ELR (cell line): ENCODE measurements at regions not wholly inside any gene's neighbourhood (a gene's known extent, or its start where the extent isn't known, plus 50 kb on each side); places are given as distances from the start of the nearest gene placed in this dataset.
"Not testable (repeated sequence)": the region's sequence is repeated elsewhere in the genome, so short reads cannot be mapped to it uniquely, and the experiment has no call there.

ENCODE experiments used
- DNase-seq: peaks from one replicate; pipeline ENCODE4 v3.0.0-alpha.2; 2015; ENCODE audit warnings: low read depth

DNA sequence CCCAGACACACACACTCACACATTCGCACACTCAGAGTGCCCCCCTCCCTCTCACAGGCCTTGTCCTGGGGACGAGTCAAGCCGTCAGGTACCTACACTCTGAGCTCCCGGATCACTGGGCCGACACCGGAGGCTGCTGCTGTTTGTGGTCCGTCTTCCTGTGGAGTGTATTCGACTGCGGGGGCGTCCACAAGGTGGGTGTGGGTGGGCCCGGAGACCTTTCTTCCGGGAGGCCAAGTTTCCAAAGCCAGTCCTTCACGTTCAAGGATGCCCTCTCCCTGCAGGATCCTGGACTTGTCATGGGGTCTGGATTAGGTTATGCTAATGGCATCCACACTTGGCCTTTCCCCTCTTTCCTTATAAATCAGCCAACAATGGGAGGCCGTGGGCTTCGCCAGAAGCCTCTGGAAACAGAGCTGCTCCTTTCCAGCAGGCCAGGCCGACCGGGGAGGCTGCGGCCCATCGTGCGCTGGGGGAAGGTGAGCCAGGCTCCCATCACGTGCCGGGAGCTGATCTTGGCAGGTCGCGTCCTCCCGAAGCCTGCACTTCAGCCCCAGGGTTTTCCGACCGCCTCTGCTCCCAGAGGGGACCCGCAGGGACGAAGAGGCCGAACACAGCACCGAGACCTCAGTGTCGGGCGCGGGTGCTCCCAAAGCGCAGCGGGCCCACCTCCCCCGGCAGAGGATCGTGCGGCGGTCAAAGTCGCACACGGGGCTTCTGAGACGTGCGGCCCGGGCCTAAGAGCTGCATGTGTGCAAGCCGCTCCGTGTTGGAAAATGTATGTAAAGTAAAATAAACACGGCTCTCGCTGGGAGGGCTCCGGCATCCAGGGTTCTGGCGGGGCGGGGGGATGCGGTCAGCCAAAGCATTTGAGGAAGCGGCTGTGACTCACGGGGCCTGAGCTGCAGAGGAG is 196.5 kb upstream of the ZNF469 start:
- peak; percentile 55 for DNase-seq

GRCh38 chr16:88186889-88187870 is 195.6 kb upstream of the ZNF469 start:
- not testable (repeated sequence) for DNase-seq

DNA sequence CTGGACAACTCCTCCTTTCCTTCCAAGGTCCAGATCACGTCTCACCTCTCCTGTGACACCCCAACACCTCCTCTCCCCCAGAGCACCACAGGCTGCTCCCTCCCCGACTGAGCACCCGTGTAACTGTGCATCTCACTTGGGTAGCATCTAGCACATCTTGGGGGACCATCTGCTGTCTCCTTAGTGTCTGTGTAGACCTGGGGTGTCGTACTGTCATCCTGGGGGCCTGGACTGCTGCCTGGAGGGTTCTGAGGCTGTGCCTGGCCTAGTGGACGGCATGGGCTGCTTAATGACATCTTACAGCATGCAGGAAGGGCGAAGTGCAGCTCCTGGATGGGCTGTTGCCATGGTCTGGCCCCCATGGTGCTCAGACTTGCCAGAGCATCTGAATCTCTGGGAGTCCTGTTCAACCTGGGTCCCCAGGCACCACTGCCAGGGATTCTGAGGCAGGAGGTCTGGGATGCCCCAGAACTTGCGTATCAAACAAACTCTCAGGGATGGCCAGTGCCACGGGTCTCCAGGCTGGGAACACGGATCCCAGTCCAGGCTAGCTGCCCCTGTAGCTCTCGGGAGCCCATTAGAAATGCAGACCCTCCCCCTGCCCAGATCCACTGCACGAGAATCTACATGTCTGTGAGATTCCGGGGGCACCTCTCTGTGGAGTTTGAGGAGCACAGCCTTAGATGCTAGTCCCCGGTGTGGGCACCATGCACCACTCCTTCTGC is 194.4 kb upstream of the ZNF469 start:
- DNase-seq: not testable (repeated sequence)

DNA sequence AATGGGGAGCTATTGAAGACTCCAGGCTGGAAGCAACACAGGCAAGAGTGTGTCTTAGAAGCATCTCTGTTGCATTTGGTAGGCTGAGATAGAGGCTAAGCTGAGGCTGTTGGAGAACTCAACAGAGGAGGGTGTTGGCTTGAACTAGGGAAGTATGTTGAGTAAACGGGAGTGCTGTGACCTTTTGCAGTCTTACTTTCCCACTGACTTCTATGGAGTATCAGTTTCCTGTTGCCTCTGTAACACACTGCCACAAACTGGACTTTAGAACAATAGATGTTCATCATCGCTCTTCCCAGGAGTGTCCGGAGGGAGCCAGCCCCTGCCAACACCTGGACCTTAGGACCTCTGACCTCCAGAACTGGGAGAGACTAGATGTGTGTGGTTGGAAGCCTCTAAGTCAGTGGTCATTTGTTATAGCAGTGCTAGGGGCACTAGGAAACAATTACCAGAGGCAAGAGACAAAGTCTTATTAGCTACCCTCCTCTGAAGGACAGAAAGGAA is 192.1 kb upstream of the ZNF469 start:
- not testable (repeated sequence) for DNase-seq

- DNase-seq: not testable (repeated sequence)
These were observed 191.6 kb upstream of the ZNF469 start for GRCh38 chr16:88191168-88191567.

DNA sequence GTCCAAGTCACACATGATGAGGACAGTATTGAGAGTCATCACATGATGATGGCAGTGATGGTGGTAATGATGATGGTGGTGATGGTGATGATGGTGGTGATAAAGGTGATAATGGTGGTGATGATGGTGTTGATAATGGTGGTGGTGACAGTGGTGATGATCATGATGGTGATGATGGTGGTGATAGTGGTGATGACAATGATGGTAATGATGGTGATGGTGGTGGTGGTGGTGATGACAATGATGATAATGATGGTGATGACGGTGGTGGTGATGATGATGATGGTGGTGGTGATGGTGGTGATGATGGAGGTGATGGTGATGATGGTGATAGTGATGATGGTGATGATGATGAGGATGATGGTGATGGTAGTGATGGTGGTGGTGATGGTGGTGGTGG is 190.2 kb upstream of the ZNF469 start:
- no peak for DNase-seq

DNA sequence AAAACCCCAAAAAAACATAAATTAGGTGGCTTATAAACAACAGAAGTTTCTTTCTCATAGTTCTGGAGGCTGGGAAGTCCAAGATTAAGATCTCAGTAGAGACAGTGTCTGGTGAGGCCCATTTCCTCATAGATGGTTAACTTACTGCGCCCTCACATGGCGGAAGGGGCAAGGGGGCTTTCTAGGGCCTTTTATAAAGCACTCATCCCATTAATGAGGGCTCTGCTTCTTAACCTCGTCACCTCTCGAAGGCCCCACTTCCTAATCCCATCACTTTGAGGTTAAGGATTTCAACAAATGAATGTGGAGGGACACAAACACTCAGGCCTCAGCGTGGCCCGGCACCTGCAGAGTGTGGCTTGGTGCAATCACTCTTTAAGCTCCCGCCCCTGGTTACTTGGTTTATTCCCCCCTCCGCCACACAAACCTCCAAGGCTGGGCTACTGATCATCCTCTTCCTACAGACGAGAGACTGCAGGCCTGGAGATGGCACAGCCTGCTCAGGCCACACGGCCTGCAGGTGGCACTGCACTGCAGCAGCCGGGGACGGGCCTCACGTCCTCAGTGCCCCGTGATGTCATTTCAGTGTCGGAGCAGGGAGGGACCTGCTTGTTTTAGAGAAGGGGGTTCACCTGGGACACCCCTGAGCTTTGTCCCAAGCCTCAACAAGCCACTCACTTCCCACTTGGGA is 188.9 kb upstream of the ZNF469 start:
- DNase-seq: peak; percentile 68

GRCh38 chr16:88194397-88195268 is 188.1 kb upstream of the ZNF469 start:
- no peak for DNase-seq

- no peak for DNase-seq
These were observed 187.5 kb upstream of the ZNF469 start for GRCh38 chr16:88195269-88195705.

DNA sequence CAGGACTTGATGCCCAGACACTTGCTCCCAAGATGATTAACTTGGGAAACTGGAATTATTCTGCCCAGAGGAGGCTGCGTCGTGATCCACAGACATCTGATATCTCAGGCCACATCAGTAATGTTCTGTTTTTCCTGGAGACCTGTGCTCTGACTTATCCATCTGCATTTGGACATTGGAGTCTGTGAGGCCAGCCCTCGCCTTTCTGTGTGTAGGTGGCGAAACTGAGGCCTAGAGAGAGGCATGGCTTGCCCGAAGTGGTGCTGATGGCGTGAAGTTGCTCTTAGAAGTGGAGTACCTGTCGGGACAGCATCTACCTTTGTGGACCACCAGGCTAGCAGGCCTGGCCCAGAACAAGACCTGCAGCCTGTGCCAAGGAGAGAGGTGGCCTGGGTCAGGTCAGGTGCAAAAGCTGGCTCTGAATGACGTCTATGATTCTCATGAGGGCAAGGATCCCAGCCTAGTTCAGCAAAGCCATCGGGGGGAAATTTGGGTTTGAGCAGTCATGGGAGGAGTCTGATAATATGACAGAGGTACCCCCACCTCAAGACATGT is 186.8 kb upstream of the ZNF469 start:
- DNase-seq: no peak

- no peak for DNase-seq
These were observed 186.0 kb upstream of the ZNF469 start for GRCh38 chr16:88196471-88197400.

- DNase-seq: peak; percentile 10
These were observed 185.0 kb upstream of the ZNF469 start for GRCh38 chr16:88197481-88198456.

DNA sequence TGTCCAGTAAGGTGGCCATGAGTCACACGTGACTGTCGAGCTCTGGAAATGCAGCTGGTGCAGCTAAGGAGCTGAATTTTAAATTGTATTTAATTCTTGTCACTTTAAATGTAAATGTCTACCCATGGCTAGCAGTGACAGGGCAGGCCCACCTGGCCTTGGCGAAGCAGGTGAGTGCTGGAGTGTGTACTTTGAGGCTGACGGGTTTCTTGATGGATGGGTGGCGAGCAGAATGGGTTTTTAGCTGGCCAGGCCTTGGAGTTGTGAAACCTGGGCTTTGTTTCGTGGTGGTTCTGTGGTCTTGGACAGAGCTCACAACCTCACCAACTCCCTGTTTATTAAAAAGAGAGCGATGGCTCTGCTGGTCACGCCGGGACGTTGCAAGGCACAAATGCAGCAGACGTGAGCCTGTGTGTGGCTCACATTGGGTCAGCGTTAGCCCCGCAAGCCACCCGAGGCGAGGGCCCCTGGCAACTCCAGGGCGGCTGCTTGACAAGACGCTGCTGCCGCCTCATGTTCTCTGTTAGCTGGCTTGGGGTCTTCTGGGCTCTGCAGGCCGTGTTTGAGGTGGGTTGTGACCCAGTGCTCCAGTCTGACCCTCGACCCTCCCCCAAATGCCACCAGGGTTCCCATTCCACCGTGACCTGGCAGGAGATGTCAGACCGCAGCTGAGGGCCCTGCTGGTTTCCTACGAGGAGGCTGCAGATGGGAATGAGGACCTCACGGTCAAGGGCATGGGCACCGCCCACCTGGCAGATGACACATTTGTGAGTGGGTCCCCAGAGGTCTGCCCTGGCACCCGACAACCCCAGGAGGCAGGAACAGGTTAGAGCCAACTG is 184.1 kb upstream of the ZNF469 start:
- DNase-seq: not testable (repeated sequence)

DNA sequence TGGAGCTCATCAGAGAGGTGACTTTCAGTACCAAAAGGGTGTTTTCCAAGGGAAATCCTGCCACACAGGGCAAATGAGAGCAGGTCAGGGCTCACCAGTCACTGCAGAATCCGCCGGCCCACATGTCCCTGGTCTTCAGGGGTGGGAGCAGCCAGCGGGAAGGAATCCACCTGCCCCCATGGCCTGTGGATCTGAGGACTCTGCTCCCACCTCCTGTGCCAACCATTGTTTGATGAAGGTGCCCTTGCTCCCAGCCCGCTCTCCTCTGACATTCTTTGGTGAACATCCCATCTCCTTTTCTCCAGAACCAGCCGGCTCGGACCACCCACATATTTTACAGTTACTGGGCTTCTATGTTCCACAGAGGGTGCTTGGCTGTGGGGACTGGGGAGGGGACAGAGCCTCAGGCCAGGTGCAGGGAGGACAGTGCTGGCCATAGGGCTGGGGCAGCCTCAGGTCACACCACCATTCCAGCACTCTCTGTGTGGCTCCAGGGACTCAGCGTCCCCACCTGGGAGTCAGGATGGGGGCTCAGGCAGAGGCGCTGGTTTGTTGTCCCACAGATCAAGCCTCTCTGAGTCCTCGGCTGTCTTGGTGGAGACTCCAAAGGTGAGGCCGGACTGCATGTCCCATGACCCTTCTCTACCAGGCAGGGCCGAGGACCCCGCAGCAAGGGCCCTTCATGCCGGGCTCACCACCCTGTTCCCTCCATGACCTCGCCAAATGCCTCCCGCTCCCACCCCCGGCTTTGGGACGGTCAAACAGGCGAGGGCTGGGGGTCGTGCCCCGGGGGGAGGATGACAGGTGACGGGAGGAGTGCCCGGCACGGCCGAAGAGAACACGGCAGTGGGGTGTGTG is 183.2 kb upstream of the ZNF469 start:
- DNase-seq: not testable (repeated sequence)

- not testable (repeated sequence) for DNase-seq
These were observed 182.4 kb upstream of the ZNF469 start for GRCh38 chr16:88200154-88200895.
